Hepatocyte (in vitro differentiated cells): ENCODE measurements at regions not wholly inside any gene's neighbourhood (a gene's known extent, or its start where the extent isn't known, plus 50 kb on each side); places are given as distances from the start of the nearest gene placed in this dataset.

Experiments used
- DNase-seq: peaks from one replicate; pipeline ENCODE4 v3.0.0-alpha.2; 2016; ENCODE audit warnings: low spot score
- H2AFZ ChIP-seq: fragments of 200-600 bp; sonication (generic); 2 replicates; pipeline ENCODE4 v1.6.0; 2016; ENCODE audit warnings: antibody characterized with exemption, mild to moderate bottlenecking
- H3K27ac ChIP-seq: fragments of 200-600 bp; sonication (generic); 2 replicates; pipeline ENCODE4 v1.5.1; 2016; ENCODE audit warnings: mild to moderate bottlenecking
- H3K27me3 ChIP-seq: fragments of 200-600 bp; sonication (generic); 2 replicates; pipeline ENCODE4 v1.6.1; 2016
- H3K36me3 ChIP-seq: fragments of 200-600 bp; sonication (generic); replicated peaks from 2 replicates; pipeline ENCODE4 v1.5.1; 2016; ENCODE audit warnings: low read depth; ENCODE audit not compliant: insufficient read depth
- H3K4me1 ChIP-seq: fragments of 200-600 bp; sonication (generic); 2 replicates; pipeline ENCODE4 v1.5.1; 2016; ENCODE audit warnings: mild to moderate bottlenecking, moderate library complexity; ENCODE audit not compliant: insufficient read depth
- H3K4me2 ChIP-seq: fragments of 200-600 bp; sonication (generic); 2 replicates; pipeline ENCODE4 v1.6.0; 2016
- H3K4me3 ChIP-seq: fragments of 200-600 bp; sonication (generic); 2 replicates; pipeline ENCODE4 v1.5.1; 2016; ENCODE audit warnings: mild to moderate bottlenecking
- H3K79me2 ChIP-seq: fragments of 200-600 bp; sonication (generic); 2 replicates; pipeline ENCODE4 v1.6.0; 2017; ENCODE audit warnings: mild to moderate bottlenecking
- H3K9me2 ChIP-seq: fragments of 200-600 bp; sonication (generic); replicated peaks from 2 replicates; pipeline ENCODE4 v1.6.0; 2017; ENCODE audit warnings: mild to moderate bottlenecking; ENCODE audit not compliant: insufficient read depth
- H3K9me3 ChIP-seq: fragments of 200-600 bp; sonication (generic); 2 replicates; pipeline ENCODE4 v1.5.1; 2016; ENCODE audit warnings: low read depth, mild to moderate bottlenecking
- H4K20me1 ChIP-seq: fragments of 200-600 bp; sonication (generic); 2 replicates; pipeline ENCODE4 v1.6.0; 2016; ENCODE audit warnings: mild to moderate bottlenecking; ENCODE audit not compliant: insufficient read depth, poor library complexity, severe bottlenecking
- CTCF ChIP-seq: fragments of 200-600 bp; sonication (generic); IDR thresholded peaks from 2 replicates; pipeline ENCODE4 v1.5.1; 2016; ENCODE audit warnings: antibody characterized with exemption, mild to moderate bottlenecking; ENCODE audit not compliant: poor library complexity
- EZH2 ChIP-seq: fragments of 200-600 bp; sonication (generic); IDR thresholded peaks from 2 replicates; pipeline ENCODE4 v1.6.1; 2016; ENCODE audit warnings: antibody characterized with exemption, mild to moderate bottlenecking, borderline replicate concordance
- EZH2phosphoT487 ChIP-seq: fragments of 200-600 bp; sonication (generic); IDR thresholded peaks from one replicate; pipeline ENCODE4 v1.6.1; 2018; ENCODE audit warnings: antibody characterized with exemption, mild to moderate bottlenecking, low read depth, moderate library complexity; ENCODE audit not compliant: unreplicated experiment, severe bottlenecking
- WGBS: methylation state at CpG from one replicate; pipeline ENCODE4 v1.1.6; 2016; ENCODE audit warnings: low lambda C conversion rate; ENCODE audit errors: missing lambda C conversion rate; 5-methylcytosine and 5-hydroxymethylcytosine counted together

GRCh38 chr2:64904413-64905329 lies 84.5 kb upstream of the SLC1A4 start:
- Histone ChIP-seq H4K20me1 (no peaks in the 10 kb centered on the region), H3K27ac (no peak overlapping the region), H3K27me3 (no peaks in the 10 kb centered on the region), H3K36me3 (no peaks in the 10 kb centered on the region), H3K9me3 (no peaks in the 10 kb centered on the region), H2AFZ (no peak overlapping the region), H3K79me2 (no peaks in the 10 kb centered on the region), H3K4me1 (no peaks in the 10 kb centered on the region), H3K4me3 (no peak overlapping the region), H3K9me2 (no peaks in the 10 kb centered on the region), H3K4me2 (no peak overlapping the region)
- WGBS, result 80% methylated on average over 11 of the region's 11 CpGs
- TF ChIP-seq EZH2phosphoT487, result no peak
- TF ChIP-seq CTCF, result no peak
- TF ChIP-seq EZH2, result no peak
- no peak for DNase-seq

GRCh38 chr2:64905338-64906024 lies 83.7 kb upstream of the SLC1A4 start:
- Histone ChIP-seq H3K4me2 (no peak overlapping the region), H3K27me3 (no peaks in the 10 kb centered on the region), H3K9me2 (no peaks in the 10 kb centered on the region), H3K4me3 (no peak overlapping the region), H3K36me3 (no peaks in the 10 kb centered on the region), H3K4me1 (no peaks in the 10 kb centered on the region), H3K9me3 (no peaks in the 10 kb centered on the region), H3K27ac (no peak overlapping the region), H2AFZ (no peak overlapping the region), H3K79me2 (no peaks in the 10 kb centered on the region), H4K20me1 (no peaks in the 10 kb centered on the region)
- no peak for DNase-seq
- WGBS, result 52% methylated on average over 8 of the region's 8 CpGs
- TF ChIP-seq EZH2, result no peak
- TF ChIP-seq CTCF, result no peak
- no peak for TF ChIP-seq EZH2phosphoT487

GRCh38 chr2:64906853-64907536 lies 82.2 kb upstream of the SLC1A4 start:
- Histone ChIP-seq H3K4me3 (no peak overlapping the region), H2AFZ (no peak overlapping the region), H3K4me2 (no peak overlapping the region), H3K27ac (no peak overlapping the region), H3K9me2 (no peaks in the 10 kb centered on the region), H3K4me1 (no peaks in the 10 kb centered on the region), H3K36me3 (no peaks in the 10 kb centered on the region), H3K9me3 (no peaks in the 10 kb centered on the region), H3K27me3 (no peaks in the 10 kb centered on the region), H3K79me2 (no peaks in the 10 kb centered on the region), H4K20me1 (no peaks in the 10 kb centered on the region)
- TF ChIP-seq CTCF, result no peak
- TF ChIP-seq EZH2phosphoT487, result no peak
- TF ChIP-seq EZH2, result no peak
- 86% methylated on average over 6 of the region's 6 CpGs for WGBS
- DNase-seq, result peak; percentile 19
